Progenitor cell of endocrine pancreas (in vitro differentiated cells): ENCODE measurements at regions not wholly inside any gene's neighbourhood (a gene's known extent, or its start where the extent isn't known, plus 50 kb on each side); places are given as distances from the start of the nearest gene placed in this dataset.

Experiments
- DNase-seq: peaks from one replicate; pipeline ENCODE4 v3.0.0; 2021; ENCODE audit warnings: low spot score; ENCODE audit not compliant: unreplicated experiment
- H3K27ac Mint-ChIP-seq: 2 replicates; pipeline ENCODE4 v1.8.0; 2021; ENCODE audit warnings: mild to moderate bottlenecking, moderate library complexity, mixed read lengths
- H3K27me3 Mint-ChIP-seq: 2 replicates; pipeline ENCODE4 v1.8.0; 2021; ENCODE audit warnings: mixed read lengths
- H3K36me3 Mint-ChIP-seq: 2 replicates; pipeline ENCODE4 v1.8.0; 2022; ENCODE audit warnings: mixed read lengths; ENCODE audit not compliant: insufficient read depth
- H3K4me1 Mint-ChIP-seq: 2 replicates; pipeline ENCODE4 v1.8.0; 2021; ENCODE audit warnings: low read depth, mixed read lengths
- H3K4me3 Mint-ChIP-seq: 2 replicates; pipeline ENCODE4 v1.8.0; 2021; ENCODE audit warnings: low read depth, mild to moderate bottlenecking, moderate library complexity, mixed read lengths
- H3K9me3 Mint-ChIP-seq: 2 replicates; pipeline ENCODE4 v1.8.0; 2021; ENCODE audit warnings: low read depth, mixed read lengths
- CTCF ChIP-seq: fragments of 200-600 bp; sonication (generic); IDR thresholded peaks from one replicate; pipeline ENCODE4 v1.5.0; 2021; ENCODE audit warnings: antibody characterized with exemption, mild to moderate bottlenecking; ENCODE audit not compliant: unreplicated experiment

- no peaks in the 10 kb centered on the region for H3K9me3 Mint-ChIP-seq
- no peak for TF ChIP-seq CTCF
- no peaks in the 10 kb centered on the region for H3K36me3 Mint-ChIP-seq
- no peak for DNase-seq
- H3K4me3 Mint-ChIP-seq = no peak overlapping the region
- no peaks in the 10 kb centered on the region for H3K4me1 Mint-ChIP-seq
- no peaks in the 10 kb centered on the region for H3K27me3 Mint-ChIP-seq
- no peak overlapping the region for H3K27ac Mint-ChIP-seq
These were observed 373.2 kb upstream of the FIGN start for GRCh38 chr2:164109006-164109405.

GRCh38 chr2:164103271-164103670 is 367.5 kb upstream of the FIGN start:
- Mint-ChIP-seq H3K27ac (no peak overlapping the region), H3K27me3 (no peaks in the 10 kb centered on the region), H3K9me3 (no peaks in the 10 kb centered on the region), H3K4me3 (no peak overlapping the region), H3K4me1 (no peaks in the 10 kb centered on the region), H3K36me3 (no peaks in the 10 kb centered on the region)
- DNase-seq = no peak
- no peak for TF ChIP-seq CTCF

- no peaks in the 10 kb centered on the region for H3K27me3 Mint-ChIP-seq
- H3K9me3 Mint-ChIP-seq = no peaks in the 10 kb centered on the region
- DNase-seq = no peak
- no peaks in the 10 kb centered on the region for H3K4me1 Mint-ChIP-seq
- no peak for TF ChIP-seq CTCF
- no peak overlapping the region for H3K4me3 Mint-ChIP-seq
- no peaks in the 10 kb centered on the region for H3K36me3 Mint-ChIP-seq
- H3K27ac Mint-ChIP-seq = no peak overlapping the region
These were observed 366.6 kb upstream of the FIGN start for GRCh38 chr2:164102366-164102765.

GRCh38 chr2:164091673-164092072 is 355.9 kb upstream of the FIGN start:
- Mint-ChIP-seq H3K4me1 (no peaks in the 10 kb centered on the region), H3K27ac (no peak overlapping the region), H3K4me3 (no peak overlapping the region), H3K27me3 (peaks cover 2% of the 10 kb centered on the region), H3K9me3 (peaks cover 4% of the 10 kb centered on the region), H3K36me3 (no peaks in the 10 kb centered on the region)
- DNase-seq = no peak
- TF ChIP-seq CTCF = no peak

- Mint-ChIP-seq H3K36me3 (no peaks in the 10 kb centered on the region), H3K27me3 (peaks cover 2% of the 10 kb centered on the region), H3K4me1 (no peaks in the 10 kb centered on the region), H3K9me3 (peaks cover 4% of the 10 kb centered on the region), H3K4me3 (no peak overlapping the region), H3K27ac (no peak overlapping the region)
- TF ChIP-seq CTCF = no peak
- no peak for DNase-seq
These were observed 354.7 kb upstream of the FIGN start for GRCh38 chr2:164090533-164090932.

GRCh38 chr2:164084066-164084465 is 348.3 kb upstream of the FIGN start:
- Mint-ChIP-seq H3K4me3 (no peak overlapping the region), H3K27ac (no peak overlapping the region), H3K4me1 (no peaks in the 10 kb centered on the region), H3K27me3 (peaks cover 2% of the 10 kb centered on the region), H3K9me3 (peaks cover 4% of the 10 kb centered on the region), H3K36me3 (no peaks in the 10 kb centered on the region)
- no peak for TF ChIP-seq CTCF
- DNase-seq = no peak
